Tibial nerve (tissue), 4 donors: ENCODE measurements at regions not wholly inside any gene's neighbourhood (a gene's known extent, or its start where the extent isn't known, plus 50 kb on each side); places are given as distances from the start of the nearest gene placed in this dataset.

Source experiments
- EP300 ChIP-seq, 2 donors: sonication (generic); formaldehyde crosslinking; IDR thresholded peaks; one replicate each; pipeline ENCODE4 v1.6.1; 2017; ENCODE audit warnings: antibody characterized with exemption in 2 of 2, mild to moderate bottlenecking in 1 of 2
- TF ChIP-seq, protein P1 (sequence below), 5 experiments: fragments of 200-600 bp in 3 of 5; fragments of 450-650 bp in 2 of 5; sonication (generic) in 3 of 5; IDR thresholded peaks; one replicate each; pipeline ENCODE4 v1.5.1; 2016 to 2019; ENCODE audit warnings: antibody characterized with exemption in 5 of 5, mild to moderate bottlenecking in 3 of 5, moderate library complexity in 2 of 5

DNA sequence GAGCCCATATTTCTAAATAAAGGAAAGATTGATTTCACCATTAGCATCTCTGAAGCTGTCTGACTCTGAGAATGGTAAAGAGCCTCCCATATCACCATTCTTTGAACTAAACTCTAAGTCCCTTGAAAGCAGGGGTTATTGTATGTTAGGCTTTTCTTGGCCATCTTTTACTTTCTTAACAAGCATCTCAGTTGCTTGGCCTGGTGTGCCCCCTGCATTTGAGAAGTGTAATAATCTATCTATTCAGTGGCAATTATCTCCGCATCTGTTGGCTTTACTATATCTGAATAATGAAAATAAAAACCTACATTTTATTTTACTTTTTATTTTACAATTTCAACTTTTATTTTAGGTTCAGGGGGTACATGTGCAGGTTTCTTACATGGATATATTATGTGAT is 128.3 kb upstream of the ARMCX2 start:
- no peak for TF ChIP-seq EP300 (IDR thresholded peaks at IDR 0.05)
- TF ChIP-seq, protein P1, sequence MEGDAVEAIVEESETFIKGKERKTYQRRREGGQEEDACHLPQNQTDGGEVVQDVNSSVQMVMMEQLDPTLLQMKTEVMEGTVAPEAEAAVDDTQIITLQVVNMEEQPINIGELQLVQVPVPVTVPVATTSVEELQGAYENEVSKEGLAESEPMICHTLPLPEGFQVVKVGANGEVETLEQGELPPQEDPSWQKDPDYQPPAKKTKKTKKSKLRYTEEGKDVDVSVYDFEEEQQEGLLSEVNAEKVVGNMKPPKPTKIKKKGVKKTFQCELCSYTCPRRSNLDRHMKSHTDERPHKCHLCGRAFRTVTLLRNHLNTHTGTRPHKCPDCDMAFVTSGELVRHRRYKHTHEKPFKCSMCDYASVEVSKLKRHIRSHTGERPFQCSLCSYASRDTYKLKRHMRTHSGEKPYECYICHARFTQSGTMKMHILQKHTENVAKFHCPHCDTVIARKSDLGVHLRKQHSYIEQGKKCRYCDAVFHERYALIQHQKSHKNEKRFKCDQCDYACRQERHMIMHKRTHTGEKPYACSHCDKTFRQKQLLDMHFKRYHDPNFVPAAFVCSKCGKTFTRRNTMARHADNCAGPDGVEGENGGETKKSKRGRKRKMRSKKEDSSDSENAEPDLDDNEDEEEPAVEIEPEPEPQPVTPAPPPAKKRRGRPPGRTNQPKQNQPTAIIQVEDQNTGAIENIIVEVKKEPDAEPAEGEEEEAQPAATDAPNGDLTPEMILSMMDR (IDR thresholded peaks at IDR 0.05), result no peak
